A549 (cell line): ENCODE measurements at regions not wholly inside any gene's neighbourhood (a gene's known extent, or its start where the extent isn't known, plus 50 kb on each side); places are given as distances from the start of the nearest gene placed in this dataset.

Source experiments
- ATAC-seq, 2 experiments: fragments of 200-7000 bp in 1 of 2; fragments of >200 bp in 1 of 2; cut with Nextera tagmentation in 1 of 2; cut with Tn5 transposase in 1 of 2; 3 replicates each; pipeline versions ENCODE4 v1.8.0 to v1.9.1; 2018 to 2020; ENCODE audit warnings: mild to moderate bottlenecking in 1 of 2, moderate library complexity in 1 of 2
- CTCF ChIA-PET: fragments of 300-600 bp; sonication (Branson Sonifier 250); formaldehyde crosslinking; extraction: SDS; loops from one replicate; lab custom pipeline; 2021; ENCODE audit warnings: antibody characterized with exemption, inconsistent platforms; lab: Yijun Ruan, JAX
- POLR2A ChIA-PET: fragments of 350-600 bp; formaldehyde crosslinking; extraction: SDS; loops from one replicate; lab custom pipeline; 2021; ENCODE audit warnings: antibody characterized with exemption, inconsistent platforms; lab: Yijun Ruan, JAX
- DNase-seq, 2 experiments: peaks; one replicate each; pipeline versions ENCODE4 v3.0.0 to v3.0.0-alpha.2; 2011 to 2016; ENCODE audit warnings: low read depth in 1 of 2, low spot score in 1 of 2
- FAIRE-seq: peaks from 2 replicates; lab custom pipeline; 2011; peaks lifted over from hg19 to GRCh38; lab: Jason Lieb, UNC
- H3K27ac ChIP-seq, 2 experiments: fragments of >200 bp; sonication (Bioruptor Twin); formaldehyde crosslinking; 3 replicates each; pipeline ENCODE4 v1.5.1; 2016 to 2017
- H3K4me1 ChIP-seq: fragments of >200 bp; sonication (Bioruptor Twin); formaldehyde crosslinking; 3 replicates; pipeline ENCODE4 v1.6.1; 2016
- H3K4me2 ChIP-seq: fragments of >200 bp; sonication (Bioruptor Twin); formaldehyde crosslinking; 3 replicates; pipeline ENCODE4 v1.6.1; 2016
- H3K4me3 ChIP-seq: fragments of >200 bp; sonication (Bioruptor Twin); formaldehyde crosslinking; 3 replicates; pipeline ENCODE4 v1.5.1; 2016
- H3K9me3 ChIP-seq: fragments of >200 bp; sonication (Bioruptor Twin); formaldehyde crosslinking; 3 replicates; pipeline ENCODE4 v1.6.1; 2016
- CBX2 ChIP-seq: fragments of 200-600 bp; sonication (generic); IDR thresholded peaks from 2 replicates; pipeline ENCODE4 v1.6.1; 2016; ENCODE audit warnings: low read depth, mild to moderate bottlenecking, borderline replicate concordance
- CBX8 ChIP-seq: fragments of 200-600 bp; sonication (generic); IDR thresholded peaks from 2 replicates; pipeline ENCODE4 v1.6.1; 2016
- CEBPB ChIP-seq, 2 experiments: fragments of >200 bp in 1 of 2; sonication (Bioruptor Twin) in 1 of 2; formaldehyde crosslinking in 1 of 2; IDR thresholded peaks; 2 replicates each; pipeline ENCODE4 v1.6.1; 2012 to 2016
- CHD2 ChIP-seq: fragments of 150-350 bp; IDR thresholded peaks from 2 replicates; pipeline ENCODE4 v1.6.1; 2014; ENCODE audit warnings: low read length; ENCODE audit not compliant: partially characterized antibody
- EHF ChIP-seq: fragments of 250-450 bp; sonication (Bioruptor Pico); IDR thresholded peaks from 2 replicates; pipeline ENCODE4 v1.5.0; 2020; ENCODE audit warnings: mild to moderate bottlenecking
- EP300 ChIP-seq, 2 experiments: fragments of >200 bp; sonication (Bioruptor Twin); formaldehyde crosslinking; IDR thresholded peaks; 2 replicates in 1 of 2; 3 replicates in 1 of 2; pipeline ENCODE4 v1.6.1; 2016 to 2017
- FOXS1 ChIP-seq: fragments of 250-450 bp; sonication (Bioruptor Pico); IDR thresholded peaks from 2 replicates; pipeline ENCODE4 v1.5.0; 2020; ENCODE audit warnings: mild to moderate bottlenecking, moderate library complexity
- HOXB5 ChIP-seq: fragments of 250-450 bp; sonication (Bioruptor Pico); IDR thresholded peaks from 2 replicates; pipeline ENCODE4 v1.5.0; 2020; ENCODE audit warnings: mild to moderate bottlenecking, moderate library complexity
- JUNB ChIP-seq: fragments of >200 bp; sonication (Bioruptor Twin); formaldehyde crosslinking; IDR thresholded peaks from 2 replicates; pipeline ENCODE4 v1.6.1; 2016
- POLR2AphosphoS2 ChIP-seq: conservative IDR thresholded peaks from 2 replicates; pipeline ENCODE4 v1.6.1; 2012; ENCODE audit warnings: low read length, improper control_type of control experiment, inconsistent platforms
- RARB ChIP-seq: fragments of 250-450 bp; sonication (Bioruptor Pico); IDR thresholded peaks from 2 replicates; pipeline ENCODE4 v1.8.0; 2021; ENCODE audit warnings: mild to moderate bottlenecking, moderate library complexity
- RCOR1 ChIP-seq: fragments of 150-350 bp; IDR thresholded peaks from 2 replicates; pipeline ENCODE4 v1.6.1; 2014; ENCODE audit warnings: antibody characterized with exemption, low read length, low read depth
- SREBF2 ChIP-seq: fragments of 450-650 bp; IDR thresholded peaks from 2 replicates; pipeline ENCODE4 v1.6.1; 2014; ENCODE audit warnings: mild to moderate bottlenecking, moderate library complexity
- ZC3H11A ChIP-seq: fragments of 450-650 bp; IDR thresholded peaks from 2 replicates; pipeline ENCODE4 v1.6.1; 2014; ENCODE audit warnings: antibody characterized with exemption, mild to moderate bottlenecking
- ZSCAN20 ChIP-seq: fragments of 250-450 bp; sonication (Bioruptor Pico); IDR thresholded peaks from 2 replicates; pipeline ENCODE4 v1.8.0; 2022; ENCODE audit warnings: mild to moderate bottlenecking, moderate library complexity
- WGBS: methylation state at CpG from one replicate; pipeline ENCODE4 v1.1.6; 2017; ENCODE audit errors: missing lambda C conversion rate; 5-methylcytosine and 5-hydroxymethylcytosine counted together
- TF ChIP-seq, protein P1 (sequence below): fragments of 150-350 bp; IDR thresholded peaks from 2 replicates; pipeline ENCODE4 v1.6.1; 2014; ENCODE audit warnings: low read depth, mild to moderate bottlenecking, low read length
- TF ChIP-seq, protein P2 (sequence below): fragments of >200 bp; sonication (Bioruptor Twin); formaldehyde crosslinking; IDR thresholded peaks from 3 replicates; pipeline ENCODE4 v1.5.1; 2016
- TF ChIP-seq, protein P3 (sequence below): fragments of 450-650 bp; IDR thresholded peaks from 2 replicates; pipeline ENCODE4 v1.6.1; 2014; ENCODE audit warnings: antibody characterized with exemption
- TF ChIP-seq, protein P4 (sequence below): IDR thresholded peaks from 2 replicates; pipeline ENCODE4 v1.6.1; 2012; ENCODE audit warnings: low read depth, borderline replicate concordance

DNA sequence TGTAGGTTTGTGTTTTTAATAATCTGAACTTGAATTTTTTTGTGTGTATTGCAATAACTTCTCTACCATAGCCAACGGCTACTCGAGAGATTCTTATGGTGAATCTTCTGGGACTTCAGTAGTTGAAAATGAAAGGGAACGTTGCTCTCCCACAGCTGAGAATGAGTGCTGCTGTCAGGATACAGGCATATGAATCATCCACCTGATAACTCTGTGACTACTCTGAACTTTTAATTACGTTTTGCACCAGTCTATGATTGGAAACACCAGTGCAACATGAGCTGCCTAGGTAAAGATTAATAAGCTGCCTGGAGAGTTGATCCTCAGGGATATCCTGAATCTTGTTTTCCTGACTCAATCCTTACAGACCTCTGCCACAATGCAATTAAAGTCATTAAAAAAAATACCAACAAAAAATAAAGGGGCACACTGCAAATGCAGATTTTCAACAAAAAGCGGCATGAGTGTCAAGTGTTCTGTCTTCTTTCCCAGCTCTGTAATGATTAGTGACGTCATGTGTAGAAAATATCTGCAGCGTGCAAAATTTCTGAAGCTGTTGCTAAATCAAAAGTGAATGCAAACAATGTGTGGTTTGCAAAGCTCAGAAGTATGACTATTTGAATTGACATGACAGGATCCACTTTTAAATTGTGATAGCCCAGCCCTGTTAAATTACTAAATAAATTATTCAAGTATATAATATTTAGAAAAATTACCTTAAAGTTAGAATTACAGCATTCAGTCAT is 432.2 kb downstream of the HTR1B start (continued):
- no peak for TF ChIP-seq ZSCAN20 (CRISPR knock-in tag)
- no peak for TF ChIP-seq CEBPB (IDR thresholded peaks at IDR 0.05)
- TF ChIP-seq CHD2, result no peak
- TF ChIP-seq, protein P1, sequence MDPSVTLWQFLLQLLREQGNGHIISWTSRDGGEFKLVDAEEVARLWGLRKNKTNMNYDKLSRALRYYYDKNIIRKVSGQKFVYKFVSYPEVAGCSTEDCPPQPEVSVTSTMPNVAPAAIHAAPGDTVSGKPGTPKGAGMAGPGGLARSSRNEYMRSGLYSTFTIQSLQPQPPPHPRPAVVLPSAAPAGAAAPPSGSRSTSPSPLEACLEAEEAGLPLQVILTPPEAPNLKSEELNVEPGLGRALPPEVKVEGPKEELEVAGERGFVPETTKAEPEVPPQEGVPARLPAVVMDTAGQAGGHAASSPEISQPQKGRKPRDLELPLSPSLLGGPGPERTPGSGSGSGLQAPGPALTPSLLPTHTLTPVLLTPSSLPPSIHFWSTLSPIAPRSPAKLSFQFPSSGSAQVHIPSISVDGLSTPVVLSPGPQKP, result no peak
- TF ChIP-seq EP300 (IDR thresholded peaks at IDR 0.05), result no peak

DNA sequence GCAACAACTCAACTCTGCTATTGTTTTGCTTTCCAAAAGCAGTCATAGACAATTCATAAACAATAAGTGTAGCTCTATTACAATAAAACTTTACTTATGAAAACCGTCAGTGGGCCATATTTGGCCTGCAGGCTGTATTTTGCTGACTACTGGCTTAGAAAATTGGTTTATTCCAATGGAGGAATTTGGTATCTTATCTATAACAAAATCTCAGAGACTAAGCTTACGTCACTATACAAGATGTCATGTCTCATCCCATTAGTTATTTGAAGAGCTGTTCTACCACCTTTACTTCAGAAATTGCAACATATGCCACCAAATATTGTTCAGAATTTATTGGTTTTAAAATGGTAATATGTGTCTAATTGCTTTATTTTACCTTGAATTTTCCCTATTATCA is 436.9 kb downstream of the HTR1B start:
- ChIA-PET CTCF (interaction anchor here (0.8 kb wide), 1 partner anchor 431 kb away, joined by 4 read pairs; no protein-coding TSS in a partner anchor), POLR2A (no interaction called here)
- ATAC-seq (no peak), DNase-seq (no peak), FAIRE-seq (no peak)
- H3K4me2 ChIP-seq, result no peak overlapping the region
- no peaks in the 10 kb centered on the region for H3K4me1 ChIP-seq
- no peaks in the 10 kb centered on the region for H3K9me3 ChIP-seq
- no peak overlapping the region for H3K27ac ChIP-seq
- WGBS, result 44% methylated on average over 2 of the region's 2 CpGs
- TF ChIP-seq, protein P2, sequence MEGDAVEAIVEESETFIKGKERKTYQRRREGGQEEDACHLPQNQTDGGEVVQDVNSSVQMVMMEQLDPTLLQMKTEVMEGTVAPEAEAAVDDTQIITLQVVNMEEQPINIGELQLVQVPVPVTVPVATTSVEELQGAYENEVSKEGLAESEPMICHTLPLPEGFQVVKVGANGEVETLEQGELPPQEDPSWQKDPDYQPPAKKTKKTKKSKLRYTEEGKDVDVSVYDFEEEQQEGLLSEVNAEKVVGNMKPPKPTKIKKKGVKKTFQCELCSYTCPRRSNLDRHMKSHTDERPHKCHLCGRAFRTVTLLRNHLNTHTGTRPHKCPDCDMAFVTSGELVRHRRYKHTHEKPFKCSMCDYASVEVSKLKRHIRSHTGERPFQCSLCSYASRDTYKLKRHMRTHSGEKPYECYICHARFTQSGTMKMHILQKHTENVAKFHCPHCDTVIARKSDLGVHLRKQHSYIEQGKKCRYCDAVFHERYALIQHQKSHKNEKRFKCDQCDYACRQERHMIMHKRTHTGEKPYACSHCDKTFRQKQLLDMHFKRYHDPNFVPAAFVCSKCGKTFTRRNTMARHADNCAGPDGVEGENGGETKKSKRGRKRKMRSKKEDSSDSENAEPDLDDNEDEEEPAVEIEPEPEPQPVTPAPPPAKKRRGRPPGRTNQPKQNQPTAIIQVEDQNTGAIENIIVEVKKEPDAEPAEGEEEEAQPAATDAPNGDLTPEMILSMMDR, result no peak
- TF ChIP-seq SREBF2 (no peak), RARB (CRISPR knock-in tag) (no peak), FOXS1 (no peak)
- no peak overlapping the region for H3K4me3 ChIP-seq

DNA sequence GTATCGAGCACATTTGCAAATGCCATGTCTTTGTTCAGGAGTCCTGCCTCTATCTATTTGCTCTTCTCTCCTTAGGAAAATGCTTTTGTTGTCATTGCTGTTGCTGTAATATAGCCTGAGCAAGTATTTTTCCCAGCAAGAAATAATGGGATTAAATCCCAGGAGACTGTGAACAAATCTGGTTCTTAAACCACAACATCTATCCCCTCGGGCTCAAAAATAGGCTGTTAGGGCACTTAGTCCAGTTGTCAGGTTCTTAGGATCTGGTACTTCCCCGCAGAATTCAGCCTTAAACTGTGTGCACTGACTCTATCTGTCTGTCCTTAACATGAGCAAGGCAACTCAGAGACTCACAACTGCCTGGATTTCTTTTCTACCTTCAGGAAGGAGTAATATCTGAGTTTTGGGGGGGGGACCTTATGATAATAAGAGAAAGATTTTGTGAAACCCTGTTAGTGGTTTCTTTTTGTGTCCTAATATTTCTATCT is 437.5 kb downstream of the HTR1B start:
- ChIA-PET CTCF (no interaction called here), POLR2A (no interaction called here)
- WGBS, result 47% methylated on average over 3 of the region's 3 CpGs
- Histone ChIP-seq H3K9me3 (no peaks in the 10 kb centered on the region), H3K4me1 (no peaks in the 10 kb centered on the region), H3K4me3 (no peak overlapping the region), H3K27ac (no peak overlapping the region), H3K4me2 (no peak overlapping the region)
- no peak for DNase-seq
- ATAC-seq, result no peak
- FAIRE-seq, result no peak
- TF ChIP-seq JUNB (no peak), CBX8 (no peak), HOXB5 (CRISPR knock-in tag) (no peak), RCOR1 (no peak), POLR2AphosphoS2 (no peak), EP300 (IDR thresholded peaks at IDR 0.05) (no peak), EHF (CRISPR knock-in tag) (no peak), CBX2 (no peak), ZC3H11A (no peak)
- TF ChIP-seq, protein P3, sequence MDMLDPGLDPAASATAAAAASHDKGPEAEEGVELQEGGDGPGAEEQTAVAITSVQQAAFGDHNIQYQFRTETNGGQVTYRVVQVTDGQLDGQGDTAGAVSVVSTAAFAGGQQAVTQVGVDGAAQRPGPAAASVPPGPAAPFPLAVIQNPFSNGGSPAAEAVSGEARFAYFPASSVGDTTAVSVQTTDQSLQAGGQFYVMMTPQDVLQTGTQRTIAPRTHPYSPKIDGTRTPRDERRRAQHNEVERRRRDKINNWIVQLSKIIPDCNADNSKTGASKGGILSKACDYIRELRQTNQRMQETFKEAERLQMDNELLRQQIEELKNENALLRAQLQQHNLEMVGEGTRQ, result no peak
- TF ChIP-seq, protein P4, sequence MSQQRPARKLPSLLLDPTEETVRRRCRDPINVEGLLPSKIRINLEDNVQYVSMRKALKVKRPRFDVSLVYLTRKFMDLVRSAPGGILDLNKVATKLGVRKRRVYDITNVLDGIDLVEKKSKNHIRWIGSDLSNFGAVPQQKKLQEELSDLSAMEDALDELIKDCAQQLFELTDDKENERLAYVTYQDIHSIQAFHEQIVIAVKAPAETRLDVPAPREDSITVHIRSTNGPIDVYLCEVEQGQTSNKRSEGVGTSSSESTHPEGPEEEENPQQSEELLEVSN, result no peak
- TF ChIP-seq, protein P2, result no peak
